T-helper 17 cell (primary cell): ENCODE measurements at regions not wholly inside any gene's neighbourhood (a gene's known extent, or its start where the extent isn't known, plus 50 kb on each side); places are given as distances from the start of the nearest gene placed in this dataset.
"Not testable (repeated sequence)": the region's sequence is repeated elsewhere in the genome, so short reads cannot be mapped to it uniquely, and the experiment has no call there.

Experiments used
- ATAC-seq: fragments of 150-1000 bp; cut with Tn5 transposase; 2 replicates; pipeline ENCODE4 v1.10.0; 2021; ENCODE audit warnings: mild to moderate bottlenecking, moderate library complexity
- DNase-seq, 3 donors: peaks; one replicate each; pipeline versions ENCODE4 v3.0.0 to v3.0.0-alpha.2; 2020 to 2021
- H3K9me3 ChIP-seq: one replicate; pipeline ENCODE4 v1.7.0; 2013; ENCODE audit warnings: low read length, mild to moderate bottlenecking; ENCODE audit not compliant: control insufficient read depth, poor library complexity, severe bottlenecking
- H3K27ac Mint-ChIP-seq: one replicate; pipeline ENCODE4 v1.8.0; 2022; ENCODE audit warnings: mild to moderate bottlenecking, moderate library complexity, mixed read lengths
- H3K27me3 Mint-ChIP-seq: one replicate; pipeline ENCODE4 v1.8.0; 2022; ENCODE audit warnings: mixed read lengths
- H3K36me3 Mint-ChIP-seq: one replicate; pipeline ENCODE4 v1.8.0; 2022; ENCODE audit warnings: low read depth, mixed read lengths
- H3K4me1 Mint-ChIP-seq: one replicate; pipeline ENCODE4 v1.8.0; 2022; ENCODE audit warnings: mild to moderate bottlenecking, mixed read lengths
- H3K4me3 Mint-ChIP-seq: one replicate; pipeline ENCODE4 v1.8.0; 2022; ENCODE audit warnings: mild to moderate bottlenecking, moderate library complexity, mixed read lengths

DNA sequence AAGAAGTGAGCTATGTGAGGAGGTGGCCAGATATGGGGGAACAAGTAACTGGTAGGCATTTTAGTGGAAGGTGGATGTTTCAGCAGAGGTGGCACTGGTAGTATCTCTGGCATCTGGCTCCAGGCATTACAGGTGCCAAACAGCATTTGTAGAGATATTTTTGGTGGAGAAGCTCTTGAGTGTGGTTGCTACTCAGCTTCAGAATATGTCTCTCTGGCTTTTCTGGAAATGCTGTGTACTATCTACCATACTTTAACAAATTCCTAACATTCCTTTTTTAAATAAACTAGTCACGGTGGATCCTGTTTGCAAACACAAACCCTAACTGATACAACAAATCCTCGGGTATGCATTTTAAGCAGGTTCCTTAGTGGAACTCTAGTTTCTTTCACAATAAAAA is 128.0 kb downstream of the BARX2 start:
- ATAC-seq (no peak), DNase-seq (no peak)
- Mint-ChIP-seq H3K36me3 (no peaks in the 10 kb centered on the region), H3K4me3 (no peak overlapping the region), H3K4me1 (no peaks in the 10 kb centered on the region), H3K27ac (no peak overlapping the region), H3K27me3 (no peaks in the 10 kb centered on the region)
- no peaks in the 10 kb centered on the region for H3K9me3 ChIP-seq

DNA sequence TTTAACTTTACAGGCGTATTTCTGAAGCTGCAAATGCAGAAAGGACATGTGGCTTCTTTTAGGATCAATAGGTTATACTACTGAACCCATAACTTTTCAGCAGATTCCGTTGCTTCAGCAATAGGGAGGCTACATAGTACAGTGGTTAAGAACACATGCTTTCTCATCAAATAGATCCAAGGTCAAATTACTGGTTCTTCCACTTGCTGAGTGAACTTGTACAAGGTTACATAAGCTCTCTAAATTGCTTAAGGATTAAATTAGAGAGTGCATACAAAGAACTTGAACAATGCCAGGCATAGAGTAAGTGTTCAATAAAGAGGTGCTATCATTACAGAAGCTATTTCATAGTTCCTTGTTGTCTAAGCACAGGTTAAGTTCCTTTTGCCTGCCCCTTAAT is 129.6 kb downstream of the BARX2 start:
- ATAC-seq = no peak
- H3K4me1 Mint-ChIP-seq = no peaks in the 10 kb centered on the region

DNA sequence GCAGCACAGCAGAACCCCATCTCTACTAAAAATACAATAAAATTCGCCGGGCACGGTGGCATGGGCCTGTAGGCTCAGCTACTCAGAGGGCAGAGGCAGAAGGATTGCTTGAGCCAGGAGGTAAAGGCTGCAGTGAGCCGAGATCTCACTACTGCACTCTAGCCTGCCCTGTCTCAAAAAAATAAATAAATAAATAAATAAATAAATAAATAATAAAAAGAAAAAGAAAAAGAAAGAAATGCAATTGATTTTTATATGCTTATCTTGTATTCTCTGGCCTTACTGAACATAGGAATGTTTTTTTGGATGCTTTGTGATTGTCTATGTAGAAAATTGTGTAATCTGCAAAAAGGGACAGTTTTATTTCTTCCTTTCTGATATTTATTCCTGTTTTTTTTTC is 132.5 kb downstream of the BARX2 start:
- H3K4me3 Mint-ChIP-seq = no peak overlapping the region
- no peaks in the 10 kb centered on the region for H3K4me1 Mint-ChIP-seq
- no peaks in the 10 kb centered on the region for H3K27me3 Mint-ChIP-seq
- no peaks in the 10 kb centered on the region for H3K9me3 ChIP-seq
- DNase-seq (no peak), ATAC-seq (no peak)
- no peaks in the 10 kb centered on the region for H3K36me3 Mint-ChIP-seq
- H3K27ac Mint-ChIP-seq = no peak overlapping the region

More for the DNA sequence above, 129.6 kb downstream of the BARX2 start:
- Mint-ChIP-seq H3K27ac (no peak overlapping the region), H3K27me3 (no peaks in the 10 kb centered on the region), H3K4me3 (no peak overlapping the region), H3K36me3 (no peaks in the 10 kb centered on the region)
- DNase-seq = no peak
- no peaks in the 10 kb centered on the region for H3K9me3 ChIP-seq

DNA sequence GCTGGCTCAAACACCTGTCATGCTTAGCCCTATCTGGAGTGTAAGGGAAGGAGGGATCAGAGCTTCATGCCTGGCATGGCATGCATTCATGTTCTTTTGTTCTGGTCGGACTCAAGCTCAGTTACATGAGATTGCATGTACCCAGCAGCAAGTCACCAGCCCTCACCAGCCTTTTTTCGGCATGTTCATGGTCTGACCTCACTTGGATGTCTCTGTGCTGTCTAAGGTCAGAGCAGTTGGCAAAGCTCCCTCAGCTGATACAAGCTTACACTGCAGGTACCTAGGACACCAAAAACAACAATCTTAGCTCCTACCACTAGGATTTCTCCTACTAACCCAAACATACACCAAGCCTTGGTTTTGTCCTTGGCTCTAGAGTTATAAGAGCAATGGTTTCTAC is 152.6 kb downstream of the BARX2 start:
- Mint-ChIP-seq H3K27ac (no peak overlapping the region), H3K27me3 (no peaks in the 10 kb centered on the region), H3K4me3 (no peak overlapping the region), H3K36me3 (no peaks in the 10 kb centered on the region), H3K4me1 (no peaks in the 10 kb centered on the region)
- DNase-seq (no peak), ATAC-seq (no peak)
- no peaks in the 10 kb centered on the region for H3K9me3 ChIP-seq

DNA sequence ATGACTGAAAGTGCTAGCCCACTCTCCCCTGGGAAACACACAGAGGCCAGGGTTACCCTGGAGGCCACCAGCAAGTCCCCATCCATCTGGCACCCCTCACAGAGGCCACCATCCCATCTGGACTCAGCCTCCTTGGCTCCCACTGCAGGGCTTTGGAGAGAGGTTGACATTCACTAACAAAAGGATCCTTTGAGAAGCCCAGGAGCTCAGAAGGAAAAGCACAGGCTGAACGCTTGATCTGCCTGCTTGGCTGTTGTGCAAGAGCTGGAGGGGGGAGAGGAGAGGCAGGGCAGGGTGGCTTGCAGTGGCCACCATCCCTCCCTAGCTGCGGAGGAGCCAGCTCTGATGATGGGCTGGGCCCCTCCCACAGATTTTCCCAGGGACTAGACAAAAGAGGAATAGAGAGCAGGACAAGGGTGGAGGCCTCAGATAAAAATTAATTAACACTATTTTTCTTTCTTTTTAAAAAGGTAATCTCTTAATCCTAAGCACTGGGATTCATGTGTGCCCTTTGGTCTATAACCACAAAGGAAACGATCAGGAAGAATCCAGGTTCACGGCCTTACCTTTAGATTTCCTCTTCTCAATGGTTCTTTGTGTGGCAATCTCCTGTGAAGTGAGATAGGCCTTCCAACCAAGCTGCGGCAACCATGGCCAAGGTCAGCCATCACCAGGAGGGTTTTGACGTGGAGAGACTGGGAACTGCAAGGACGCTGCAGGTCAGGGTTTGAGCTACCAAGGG is 154.7 kb downstream of the BARX2 start:
- no peaks in the 10 kb centered on the region for H3K27me3 Mint-ChIP-seq
- no peak for ATAC-seq
- no peak for DNase-seq
- no peaks in the 10 kb centered on the region for H3K4me1 Mint-ChIP-seq
- no peaks in the 10 kb centered on the region for H3K9me3 ChIP-seq
- H3K36me3 Mint-ChIP-seq = no peaks in the 10 kb centered on the region
- H3K4me3 Mint-ChIP-seq = no peak overlapping the region
- H3K27ac Mint-ChIP-seq = no peak overlapping the region

DNA sequence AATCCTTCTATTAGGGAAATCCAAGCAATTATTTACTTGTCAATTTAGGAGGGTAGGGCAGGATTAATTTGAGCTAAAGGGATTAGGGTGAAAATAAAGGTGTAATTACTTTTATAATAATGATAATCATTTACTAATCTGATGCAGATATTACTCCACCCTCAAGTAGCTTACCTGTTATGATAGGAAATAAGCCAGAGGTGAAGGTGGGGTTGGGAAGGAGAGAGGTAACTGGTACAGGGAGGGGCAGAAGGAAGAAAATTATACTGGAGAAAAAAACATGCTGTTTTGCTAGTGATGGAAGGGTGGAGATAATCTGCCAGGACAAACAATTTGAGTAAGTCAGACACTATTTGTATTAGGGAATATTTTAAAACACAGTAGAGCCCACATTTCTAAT is 157.7 kb downstream of the BARX2 start:
- Mint-ChIP-seq H3K4me3 (no peak overlapping the region), H3K4me1 (no peaks in the 10 kb centered on the region), H3K27me3 (no peaks in the 10 kb centered on the region), H3K27ac (no peak overlapping the region), H3K36me3 (no peaks in the 10 kb centered on the region)
- DNase-seq (no peak), ATAC-seq (no peak)
- H3K9me3 ChIP-seq = peaks cover 3% of the 10 kb centered on the region

DNA sequence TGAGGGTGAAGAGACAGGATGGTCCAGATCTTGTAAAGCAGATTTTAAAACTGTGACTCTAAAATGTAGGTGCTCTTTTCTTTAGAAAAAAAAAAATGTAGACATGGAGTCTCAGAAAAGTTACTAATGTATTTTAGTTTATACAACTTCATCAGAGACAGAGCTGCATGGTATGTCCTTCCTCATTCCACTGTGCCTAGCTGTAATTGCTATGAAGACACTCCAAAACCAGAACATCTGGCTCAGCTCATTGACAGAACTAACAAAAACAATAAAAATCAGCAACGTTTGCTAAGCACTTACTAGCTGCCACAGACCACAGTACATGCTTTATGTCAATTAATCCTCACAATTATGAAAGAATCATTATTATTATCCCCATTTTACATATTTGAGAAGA is 160.7 kb downstream of the BARX2 start:
- Mint-ChIP-seq H3K36me3 (no peaks in the 10 kb centered on the region), H3K4me1 (no peaks in the 10 kb centered on the region), H3K27ac (no peak overlapping the region), H3K27me3 (no peaks in the 10 kb centered on the region), H3K4me3 (no peak overlapping the region)
- ATAC-seq = no peak
- H3K9me3 ChIP-seq = peaks cover 3% of the 10 kb centered on the region
- DNase-seq = no peak

DNA sequence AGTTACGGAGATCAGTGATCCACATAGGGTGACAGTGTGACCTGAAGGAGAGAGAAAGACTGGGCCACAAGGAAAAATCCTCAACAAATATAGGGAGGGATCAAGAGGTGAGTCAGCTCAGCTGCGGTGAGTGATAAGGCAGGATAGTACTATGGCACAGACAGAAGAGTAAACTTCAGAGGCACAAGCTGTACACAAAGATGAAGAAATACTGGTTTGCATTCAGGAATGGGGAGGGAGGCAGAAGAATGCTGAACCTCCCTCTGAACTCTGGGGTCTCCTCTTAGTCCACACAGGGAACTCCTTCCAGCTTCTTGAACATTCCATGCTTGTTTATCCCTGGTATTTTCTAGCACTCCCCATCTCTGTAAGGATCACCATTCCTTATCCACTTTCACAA is 162.7 kb downstream of the BARX2 start:
- Mint-ChIP-seq H3K4me3 (no peak overlapping the region), H3K4me1 (no peaks in the 10 kb centered on the region), H3K36me3 (no peaks in the 10 kb centered on the region), H3K27me3 (no peaks in the 10 kb centered on the region), H3K27ac (no peak overlapping the region)
- H3K9me3 ChIP-seq = peaks cover 3% of the 10 kb centered on the region
- DNase-seq = no peak
- no peak for ATAC-seq

DNA sequence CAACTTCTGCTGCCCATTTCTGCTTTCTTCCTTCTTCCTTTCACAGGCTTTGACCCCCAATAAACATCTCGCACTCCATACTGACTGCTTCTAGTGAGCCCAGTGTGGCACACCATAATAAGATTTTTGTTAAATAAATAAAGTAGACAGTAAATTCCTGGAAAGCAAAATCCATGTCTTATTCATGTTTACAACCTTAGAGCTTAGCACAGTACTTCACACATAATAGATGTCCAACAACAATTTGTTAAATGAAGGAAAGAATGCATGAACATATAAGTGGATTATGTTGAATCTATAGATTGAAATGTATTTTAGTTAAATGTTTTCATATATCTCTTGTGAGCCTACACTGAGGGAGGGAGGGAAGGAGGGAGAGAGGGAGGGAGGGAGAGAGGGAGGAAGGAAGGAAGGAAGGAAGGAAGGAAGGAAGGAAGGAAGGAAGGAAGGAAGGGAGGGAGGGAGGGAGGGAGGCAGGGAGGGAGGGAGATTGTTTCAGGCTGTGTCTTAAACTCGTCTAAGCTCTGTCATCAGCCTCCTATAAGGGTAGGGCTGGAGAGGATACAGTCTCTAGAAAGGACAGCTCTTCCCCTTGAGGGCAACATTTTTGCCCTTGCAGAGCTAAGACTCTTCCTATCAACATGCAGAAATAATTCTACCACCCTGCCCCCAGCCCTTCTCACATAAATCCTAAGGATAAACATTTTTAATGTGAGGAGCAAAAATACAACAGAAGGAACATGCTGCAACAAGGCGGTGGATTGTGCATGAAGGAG is 168.1 kb downstream of the BARX2 start:
- H3K4me1 Mint-ChIP-seq = no peaks in the 10 kb centered on the region
- no peaks in the 10 kb centered on the region for H3K36me3 Mint-ChIP-seq
- no peaks in the 10 kb centered on the region for H3K9me3 ChIP-seq
- no peak for DNase-seq
- no peak for ATAC-seq
- H3K27me3 Mint-ChIP-seq = no peaks in the 10 kb centered on the region
- no peak overlapping the region for H3K4me3 Mint-ChIP-seq
- no peak overlapping the region for H3K27ac Mint-ChIP-seq

DNA sequence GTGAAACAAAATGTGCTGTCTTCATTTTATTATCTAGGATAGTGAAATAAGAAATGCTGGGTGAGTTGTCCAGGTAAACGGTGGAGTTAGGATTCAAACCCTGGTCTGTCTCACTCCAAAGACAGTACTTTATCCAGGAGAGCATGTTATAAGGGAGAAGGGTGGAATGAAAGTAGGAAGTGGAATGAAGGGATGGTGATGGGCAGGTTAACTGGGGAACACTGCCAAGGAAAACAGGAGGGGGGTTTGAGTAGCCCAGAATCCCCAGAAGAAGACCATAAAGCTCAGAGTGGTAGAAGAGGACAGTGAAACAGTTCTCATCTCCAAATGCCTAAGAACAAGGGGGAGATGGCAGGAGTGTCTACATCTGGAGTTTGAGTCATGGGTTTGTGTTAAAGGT is 169.0 kb downstream of the BARX2 start:
- no peak for DNase-seq
- Mint-ChIP-seq H3K4me1 (no peaks in the 10 kb centered on the region), H3K27me3 (no peaks in the 10 kb centered on the region), H3K27ac (no peak overlapping the region), H3K4me3 (no peak overlapping the region), H3K36me3 (no peaks in the 10 kb centered on the region)
- no peak for ATAC-seq
- H3K9me3 ChIP-seq = no peaks in the 10 kb centered on the region

DNA sequence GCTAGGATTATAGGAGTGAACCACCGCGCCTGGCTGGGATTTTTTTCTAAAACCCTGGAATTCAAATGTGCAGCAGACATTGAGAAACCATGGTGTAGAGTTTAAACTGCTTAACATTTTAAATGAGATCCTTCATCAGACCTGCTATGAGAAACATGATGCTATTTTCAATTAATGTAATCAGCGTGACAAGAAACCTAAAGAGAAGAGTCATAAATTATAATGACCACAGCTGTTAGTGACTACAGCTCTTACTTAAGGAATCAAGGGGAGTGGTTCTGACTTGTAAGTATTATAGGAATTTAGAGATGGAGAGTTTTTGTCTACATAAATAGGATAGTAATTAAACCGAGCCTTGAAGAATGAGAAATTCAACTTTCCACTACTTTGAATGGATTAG is 170.6 kb downstream of the BARX2 start:
- Mint-ChIP-seq H3K27ac (no peak overlapping the region), H3K36me3 (no peaks in the 10 kb centered on the region), H3K27me3 (no peaks in the 10 kb centered on the region), H3K4me1 (no peaks in the 10 kb centered on the region), H3K4me3 (no peak overlapping the region)
- ATAC-seq (no peak), DNase-seq (no peak)
- H3K9me3 ChIP-seq = no peaks in the 10 kb centered on the region

DNA sequence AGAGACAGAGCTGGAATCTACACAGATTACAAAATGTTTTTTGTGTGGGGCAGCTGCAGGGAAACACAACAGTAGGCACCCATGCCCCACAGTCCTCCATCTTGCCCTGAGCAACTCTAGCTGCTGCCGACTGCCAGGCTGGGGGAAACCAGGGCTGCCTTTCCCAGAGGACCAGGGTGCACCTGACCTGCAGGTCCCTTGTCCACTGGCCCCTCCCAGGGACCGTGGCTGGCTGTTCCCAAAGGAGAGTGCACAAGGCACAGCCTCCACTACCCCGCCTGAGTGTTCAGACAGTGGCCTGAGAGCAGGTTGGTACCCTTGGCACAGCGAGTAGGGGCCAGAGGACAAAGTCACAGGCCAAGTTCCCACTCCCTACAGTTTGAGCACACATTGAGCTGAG is 181.8 kb downstream of the BARX2 start:
- H3K36me3 Mint-ChIP-seq = no peaks in the 10 kb centered on the region
- no peak overlapping the region for H3K27ac Mint-ChIP-seq
- no peak for DNase-seq
- no peaks in the 10 kb centered on the region for H3K27me3 Mint-ChIP-seq
- H3K4me3 Mint-ChIP-seq = no peak overlapping the region
- no peaks in the 10 kb centered on the region for H3K9me3 ChIP-seq
- ATAC-seq = no peak
- no peaks in the 10 kb centered on the region for H3K4me1 Mint-ChIP-seq

DNA sequence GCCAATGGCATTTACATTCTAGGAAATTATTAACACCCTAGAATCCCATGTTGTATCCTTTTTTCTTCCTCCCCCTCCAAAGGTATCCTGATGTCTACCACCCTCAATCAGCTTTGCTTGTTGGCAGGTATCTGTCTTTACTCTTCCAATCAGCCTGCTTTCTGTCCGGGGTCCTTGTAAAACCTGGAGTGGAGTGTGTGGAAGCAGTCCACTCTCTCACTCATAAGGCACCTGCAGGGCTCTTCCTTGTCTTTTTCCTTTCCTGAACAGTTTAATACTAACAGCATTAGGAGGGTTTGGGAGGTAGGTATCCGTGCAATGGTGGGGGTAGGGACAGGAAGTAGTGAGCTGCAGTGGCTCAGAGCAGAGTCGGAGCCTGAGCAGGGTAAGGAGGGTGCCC is 193.4 kb downstream of the BARX2 start:
- no peak overlapping the region for H3K4me3 Mint-ChIP-seq
- ATAC-seq (no peak), DNase-seq (no peak)
- no peaks in the 10 kb centered on the region for H3K36me3 Mint-ChIP-seq
- no peaks in the 10 kb centered on the region for H3K27me3 Mint-ChIP-seq
- no peaks in the 10 kb centered on the region for H3K9me3 ChIP-seq
- no peak overlapping the region for H3K27ac Mint-ChIP-seq
- no peaks in the 10 kb centered on the region for H3K4me1 Mint-ChIP-seq

DNA sequence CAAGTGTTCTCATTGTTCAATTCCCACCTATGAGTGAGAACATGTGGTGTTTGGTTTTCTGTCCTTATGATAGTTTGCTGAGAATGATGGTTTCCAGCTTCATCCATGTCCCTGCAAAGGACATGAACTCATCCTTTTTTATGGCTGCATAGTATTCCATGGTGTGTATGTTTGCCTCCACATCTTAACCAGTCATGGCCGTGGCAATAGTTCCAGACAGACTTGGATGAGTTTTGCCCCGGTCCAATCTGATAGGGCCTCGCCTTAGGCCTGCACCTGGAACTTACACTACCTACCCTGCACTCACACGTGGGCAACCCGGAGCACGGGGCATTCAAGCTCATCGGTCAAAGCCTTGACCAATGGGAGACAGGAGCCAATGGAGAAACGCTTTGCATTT is 197.0 kb downstream of the BARX2 start:
- ATAC-seq, H3K9me3 ChIP-seq, H3K36me3 Mint-ChIP-seq, H3K27me3 Mint-ChIP-seq, H3K27ac Mint-ChIP-seq, H3K4me3 Mint-ChIP-seq, H3K4me1 Mint-ChIP-seq, DNase-seq: not testable (repeated sequence)
